Right atrium auricular region (tissue), 2 donors: ENCODE measurements at regions not wholly inside any gene's neighbourhood (a gene's known extent, or its start where the extent isn't known, plus 50 kb on each side); places are given as distances from the start of the nearest gene placed in this dataset.

Experiments
- DNase-seq: peaks from one replicate; pipeline ENCODE4 v3.0.0-alpha.2; 2019; ENCODE audit warnings: low spot score
- H3K27ac ChIP-seq, 2 donors: fragments of 200-600 bp; sonication (generic); 1 replicate in 1 of 2; 2 replicates in 1 of 2; pipeline ENCODE4 v1.5.1; 2016 to 2019
- H3K27me3 ChIP-seq, 2 donors: fragments of 200-600 bp; sonication (generic); one replicate each; pipeline versions ENCODE4 v1.5.1 to v1.6.0; 2017 to 2019
- H3K36me3 ChIP-seq: fragments of 200-600 bp; sonication (generic); one replicate; pipeline ENCODE4 v1.5.1; 2016
- H3K4me1 ChIP-seq, 2 donors: fragments of 200-600 bp; sonication (generic); one replicate each; pipeline versions ENCODE4 v1.5.1 to v1.6.0; 2017 to 2019
- H3K4me3 ChIP-seq, 2 donors: fragments of 200-600 bp; sonication (generic); 1 replicate in 1 of 2; 2 replicates in 1 of 2; pipeline ENCODE4 v1.5.1; 2017 to 2019; ENCODE audit warnings: mild to moderate bottlenecking in 1 of 2, moderate library complexity in 1 of 2
- H3K9me3 ChIP-seq, 2 donors: fragments of 200-600 bp; sonication (generic); one replicate each; pipeline ENCODE4 v1.5.1; 2019
- TF ChIP-seq, protein P1 (sequence below), 2 donors: fragments of 200-600 bp; sonication (generic); IDR thresholded peaks; one replicate each; pipeline ENCODE4 v1.5.1; 2019; ENCODE audit warnings: antibody characterized with exemption in 2 of 2

GRCh38 chr12:132386926-132387497 lies 57.6 kb upstream of the GALNT9 start:
- Histone ChIP-seq H3K27me3 (peaks cover 0 to 6% of the 10 kb centered on the region in 2 donors), H3K9me3 (no peaks in the 10 kb centered on the region), H3K4me3 (no peak overlapping the region), H3K4me1 (no peaks in the 10 kb centered on the region), H3K27ac (no peak overlapping the region), H3K36me3 (no peaks in the 10 kb centered on the region)
- no peak for DNase-seq
- TF ChIP-seq, protein P1, sequence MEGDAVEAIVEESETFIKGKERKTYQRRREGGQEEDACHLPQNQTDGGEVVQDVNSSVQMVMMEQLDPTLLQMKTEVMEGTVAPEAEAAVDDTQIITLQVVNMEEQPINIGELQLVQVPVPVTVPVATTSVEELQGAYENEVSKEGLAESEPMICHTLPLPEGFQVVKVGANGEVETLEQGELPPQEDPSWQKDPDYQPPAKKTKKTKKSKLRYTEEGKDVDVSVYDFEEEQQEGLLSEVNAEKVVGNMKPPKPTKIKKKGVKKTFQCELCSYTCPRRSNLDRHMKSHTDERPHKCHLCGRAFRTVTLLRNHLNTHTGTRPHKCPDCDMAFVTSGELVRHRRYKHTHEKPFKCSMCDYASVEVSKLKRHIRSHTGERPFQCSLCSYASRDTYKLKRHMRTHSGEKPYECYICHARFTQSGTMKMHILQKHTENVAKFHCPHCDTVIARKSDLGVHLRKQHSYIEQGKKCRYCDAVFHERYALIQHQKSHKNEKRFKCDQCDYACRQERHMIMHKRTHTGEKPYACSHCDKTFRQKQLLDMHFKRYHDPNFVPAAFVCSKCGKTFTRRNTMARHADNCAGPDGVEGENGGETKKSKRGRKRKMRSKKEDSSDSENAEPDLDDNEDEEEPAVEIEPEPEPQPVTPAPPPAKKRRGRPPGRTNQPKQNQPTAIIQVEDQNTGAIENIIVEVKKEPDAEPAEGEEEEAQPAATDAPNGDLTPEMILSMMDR (IDR thresholded peaks at IDR 0.05): no peak

DNA sequence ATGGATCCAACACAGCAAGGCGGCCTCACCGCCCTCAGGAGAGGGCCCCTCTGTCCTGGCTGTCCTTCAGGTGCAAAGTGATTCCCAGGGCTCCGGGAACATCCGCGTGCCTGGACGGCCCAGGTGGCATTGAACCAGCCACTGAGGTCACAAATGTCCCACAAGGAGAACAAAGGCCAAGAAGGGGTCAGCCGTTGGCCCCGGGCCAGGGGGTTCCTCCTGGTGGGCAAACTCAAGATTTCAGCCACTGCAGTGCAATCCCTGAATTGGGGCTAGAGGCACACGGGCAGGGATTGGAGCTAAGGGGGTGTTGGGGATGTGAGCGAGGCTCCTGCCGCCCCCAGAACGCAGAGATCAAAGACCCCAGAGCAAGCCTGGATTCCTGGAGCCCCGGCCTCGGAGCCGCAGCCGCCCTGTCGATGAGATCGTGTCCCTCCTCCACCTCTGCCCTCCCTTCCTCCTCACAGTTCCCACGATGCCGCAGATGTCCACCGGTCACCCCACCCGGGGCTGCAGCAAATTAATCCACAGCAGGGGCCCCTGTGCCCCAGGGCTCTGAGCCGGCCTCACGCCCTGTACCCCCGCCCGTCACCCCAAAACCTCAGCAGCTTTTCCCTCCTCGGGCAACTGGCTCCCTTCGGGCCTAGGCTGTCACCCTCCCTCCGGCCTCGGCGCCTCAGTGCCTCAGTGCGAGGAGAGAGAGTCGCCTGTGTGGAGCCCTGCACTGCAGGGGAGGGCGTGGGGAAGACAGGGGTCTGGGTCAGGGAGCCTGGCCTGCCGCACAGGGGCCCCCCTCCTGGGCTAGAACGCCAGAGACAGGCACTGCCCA lies 56.7 kb upstream of the GALNT9 start:
- no peak for DNase-seq
- Histone ChIP-seq H3K27ac (no peak overlapping the region), H3K9me3 (no peaks in the 10 kb centered on the region), H3K36me3 (no peaks in the 10 kb centered on the region), H3K4me3 (no peak overlapping the region), H3K4me1 (no peaks in the 10 kb centered on the region), H3K27me3 (peaks cover 0 to 6% of the 10 kb centered on the region in 2 donors)
- TF ChIP-seq, protein P1 (IDR thresholded peaks at IDR 0.05): no peak

DNA sequence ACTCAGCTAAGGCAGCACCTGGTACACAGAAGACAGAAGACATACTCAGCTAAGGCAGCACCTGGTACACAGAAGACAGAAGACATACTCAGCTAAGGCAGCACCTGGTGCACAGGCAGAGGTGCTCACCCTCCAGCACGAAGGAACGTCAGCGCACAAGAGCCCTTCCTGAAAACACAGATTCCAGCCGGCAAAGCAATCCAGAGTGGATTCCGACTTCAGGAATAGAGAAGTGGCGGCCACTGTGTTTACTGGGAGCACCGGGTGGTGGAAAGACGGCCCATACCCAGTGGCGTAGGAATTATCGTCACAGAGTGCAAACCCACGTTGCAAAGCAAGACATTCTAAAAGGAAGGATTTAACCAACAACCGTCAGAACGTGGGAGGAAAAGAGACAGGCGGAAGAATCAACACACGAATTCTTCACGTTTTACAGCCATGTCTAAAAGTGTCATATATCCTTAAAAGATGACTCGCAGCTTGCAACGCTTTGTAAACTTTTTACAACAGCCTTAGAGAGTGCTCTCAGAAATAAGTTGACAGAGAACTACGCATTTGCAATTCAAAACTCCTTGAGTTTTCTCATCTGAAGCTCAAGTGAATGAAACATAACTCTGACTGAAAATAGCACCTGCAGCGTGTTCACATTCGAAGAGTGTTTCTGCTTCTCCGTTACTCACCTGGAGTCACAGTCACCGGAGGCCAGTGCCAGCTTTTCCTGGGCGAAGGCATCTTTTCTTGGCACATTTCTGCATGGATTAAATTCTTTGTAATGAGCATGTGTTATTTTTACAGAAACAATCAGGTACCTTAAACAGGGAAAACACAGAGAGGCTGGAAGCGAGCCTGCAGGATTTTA lies 55.8 kb upstream of the GALNT9 start:
- Histone ChIP-seq H3K27me3 (peaks cover 0 to 6% of the 10 kb centered on the region in 2 donors), H3K4me1 (no peaks in the 10 kb centered on the region), H3K4me3 (no peak overlapping the region), H3K9me3 (no peaks in the 10 kb centered on the region), H3K36me3 (no peaks in the 10 kb centered on the region), H3K27ac (no peak overlapping the region)
- no peak for DNase-seq
- TF ChIP-seq, protein P1 (IDR thresholded peaks at IDR 0.05): no peak

DNA sequence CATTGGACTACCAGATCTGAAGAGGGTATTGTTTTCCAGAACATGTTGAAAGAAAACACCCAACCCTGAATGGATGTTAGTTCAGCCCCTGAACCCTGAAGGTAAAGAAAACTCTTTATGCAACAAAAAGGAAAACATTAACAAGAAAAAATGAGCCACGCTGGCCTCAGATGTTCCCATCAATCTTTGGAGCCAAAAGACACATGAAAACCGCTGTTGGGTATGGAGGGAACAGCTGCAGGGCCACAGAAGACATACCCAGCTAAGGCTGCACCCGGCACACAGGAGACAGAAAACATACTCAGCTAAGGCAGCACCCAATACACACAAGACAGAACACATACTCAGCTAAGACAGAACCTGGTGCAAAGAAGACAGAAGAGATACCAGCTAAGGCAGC lies 51.3 kb upstream of the GALNT9 start:
- no peak overlapping the region for H3K4me3 ChIP-seq

DNA sequence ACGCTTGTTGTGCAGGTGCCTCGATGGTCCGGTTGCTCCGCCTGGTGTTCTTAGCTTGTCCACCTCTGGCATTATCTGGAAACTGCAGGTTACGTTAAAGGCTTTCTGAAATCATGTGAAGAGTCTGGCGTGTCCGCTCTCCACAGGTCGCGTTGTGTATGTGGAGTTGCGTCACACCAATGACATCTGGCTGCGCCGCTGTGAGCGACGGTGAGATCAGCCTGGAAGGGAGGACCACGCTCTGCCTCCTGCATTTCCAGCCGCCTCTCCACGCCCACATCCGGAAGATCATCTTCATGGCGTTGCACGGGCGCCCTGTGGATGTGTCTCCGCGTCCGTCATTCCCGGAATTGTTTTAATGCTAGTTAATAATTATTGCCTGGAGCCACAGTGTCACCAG lies 50.6 kb upstream of the GALNT9 start:
- H3K4me1 ChIP-seq: no peaks in the 10 kb centered on the region
- DNase-seq: no peak
- H3K36me3 ChIP-seq: no peaks in the 10 kb centered on the region
- no peak overlapping the region for H3K4me3 ChIP-seq
- H3K9me3 ChIP-seq: no peaks in the 10 kb centered on the region
- peaks cover 0 to 5% of the 10 kb centered on the region in 2 donors for H3K27me3 ChIP-seq
- H3K27ac ChIP-seq: no peak overlapping the region
- TF ChIP-seq, protein P1 (IDR thresholded peaks at IDR 0.05): no peak

More for the DNA sequence above, 51.3 kb upstream of the GALNT9 start:
- no peaks in the 10 kb centered on the region for H3K36me3 ChIP-seq
- DNase-seq: no peak
- TF ChIP-seq, protein P1 (IDR thresholded peaks at IDR 0.05): no peak
- H3K27me3 ChIP-seq: peaks cover 0 to 5% of the 10 kb centered on the region in 2 donors
- no peak overlapping the region for H3K27ac ChIP-seq
- H3K4me1 ChIP-seq: no peaks in the 10 kb centered on the region
- H3K9me3 ChIP-seq: no peaks in the 10 kb centered on the region
